ENCODE measurements at regions not wholly inside any gene's neighbourhood (a gene's known extent, or its start where the extent isn't known, plus 50 kb on each side); places are given as distances from the start of the nearest gene placed in this dataset.

- TF ChIP-seq POLR2A (IDR thresholded peaks at IDR 0.05) (no peak), CTCF (IDR thresholded peaks at IDR 0.05) (no peak), POLR2AphosphoS5 (IDR thresholded peaks at IDR 0.05) (no peak), EP300 (IDR thresholded peaks at IDR 0.05; ENCODE audit: low read depth) (no peak)
Measured at GRCh38 chr2:53512071-53512826, 255.4 kb upstream of the CHAC2 start.

Measured in transverse colon (tissue), 4 donors.